PFSK-1 (cell line): ENCODE measurements at regions not wholly inside any gene's neighbourhood (a gene's known extent, or its start where the extent isn't known, plus 50 kb on each side); places are given as distances from the start of the nearest gene placed in this dataset.

ENCODE experiments used
- POLR2AphosphoS5 ChIP-seq: IDR thresholded peaks from 2 replicates; pipeline ENCODE4 v1.6.1; 2012; ENCODE audit warnings: low read depth, mild to moderate bottlenecking, control low read depth, low read length, moderate library complexity
- SIN3A ChIP-seq: IDR thresholded peaks from 2 replicates; pipeline ENCODE4 v1.6.1; 2012; ENCODE audit warnings: mild to moderate bottlenecking, low read length, moderate library complexity, borderline replicate concordance; ENCODE audit not compliant: insufficient read depth
- TF ChIP-seq, protein P1 (sequence below), 2 experiments: IDR thresholded peaks; 2 replicates each; pipeline versions ENCODE4 v1.6.1 to v1.8.0; 2011 to 2012; ENCODE audit warnings: low read depth in 2 of 2, low read length in 2 of 2, control low read depth in 1 of 2, inconsistent platforms in 1 of 2, mild to moderate bottlenecking in 1 of 2, moderate library complexity in 1 of 2; ENCODE audit not compliant: insufficient read depth in 1 of 2

DNA sequence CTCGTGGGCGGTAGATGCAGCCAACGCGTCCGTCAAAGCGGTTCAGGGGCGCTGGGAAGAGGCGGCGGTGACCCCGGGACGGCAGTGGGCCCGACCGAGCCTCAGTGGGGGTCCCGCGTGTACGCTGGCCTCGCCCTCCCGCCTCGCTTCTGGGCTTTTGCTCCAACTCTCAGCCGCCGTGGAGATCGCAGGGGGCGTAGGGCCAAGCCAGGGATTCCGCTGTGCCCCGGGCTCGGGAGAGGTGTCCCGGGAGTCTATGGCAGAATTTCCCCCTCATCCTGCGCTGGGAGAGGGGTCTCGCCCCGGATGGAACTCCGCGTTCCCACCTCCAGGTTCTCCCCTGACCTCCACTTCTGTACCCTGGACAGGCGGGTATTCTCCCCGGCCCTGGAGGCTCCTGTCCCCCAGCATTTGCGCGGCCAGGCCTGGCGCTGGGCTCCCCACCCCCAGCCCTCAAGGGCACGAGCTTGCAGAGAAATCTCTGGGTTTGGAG lies 131.9 kb downstream of the MRPL36 start:
- TF ChIP-seq, protein P1, sequence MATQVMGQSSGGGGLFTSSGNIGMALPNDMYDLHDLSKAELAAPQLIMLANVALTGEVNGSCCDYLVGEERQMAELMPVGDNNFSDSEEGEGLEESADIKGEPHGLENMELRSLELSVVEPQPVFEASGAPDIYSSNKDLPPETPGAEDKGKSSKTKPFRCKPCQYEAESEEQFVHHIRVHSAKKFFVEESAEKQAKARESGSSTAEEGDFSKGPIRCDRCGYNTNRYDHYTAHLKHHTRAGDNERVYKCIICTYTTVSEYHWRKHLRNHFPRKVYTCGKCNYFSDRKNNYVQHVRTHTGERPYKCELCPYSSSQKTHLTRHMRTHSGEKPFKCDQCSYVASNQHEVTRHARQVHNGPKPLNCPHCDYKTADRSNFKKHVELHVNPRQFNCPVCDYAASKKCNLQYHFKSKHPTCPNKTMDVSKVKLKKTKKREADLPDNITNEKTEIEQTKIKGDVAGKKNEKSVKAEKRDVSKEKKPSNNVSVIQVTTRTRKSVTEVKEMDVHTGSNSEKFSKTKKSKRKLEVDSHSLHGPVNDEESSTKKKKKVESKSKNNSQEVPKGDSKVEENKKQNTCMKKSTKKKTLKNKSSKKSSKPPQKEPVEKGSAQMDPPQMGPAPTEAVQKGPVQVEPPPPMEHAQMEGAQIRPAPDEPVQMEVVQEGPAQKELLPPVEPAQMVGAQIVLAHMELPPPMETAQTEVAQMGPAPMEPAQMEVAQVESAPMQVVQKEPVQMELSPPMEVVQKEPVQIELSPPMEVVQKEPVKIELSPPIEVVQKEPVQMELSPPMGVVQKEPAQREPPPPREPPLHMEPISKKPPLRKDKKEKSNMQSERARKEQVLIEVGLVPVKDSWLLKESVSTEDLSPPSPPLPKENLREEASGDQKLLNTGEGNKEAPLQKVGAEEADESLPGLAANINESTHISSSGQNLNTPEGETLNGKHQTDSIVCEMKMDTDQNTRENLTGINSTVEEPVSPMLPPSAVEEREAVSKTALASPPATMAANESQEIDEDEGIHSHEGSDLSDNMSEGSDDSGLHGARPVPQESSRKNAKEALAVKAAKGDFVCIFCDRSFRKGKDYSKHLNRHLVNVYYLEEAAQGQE (IDR thresholded peaks at IDR 0.05; ENCODE audit: insufficient read depth in 1 of 2, low read depth in 2 of 2, low read length in 2 of 2), result no peak
- no peak for TF ChIP-seq POLR2AphosphoS5
- no peak for TF ChIP-seq SIN3A
